Psoas muscle (tissue), 7 donors: ENCODE measurements at regions not wholly inside any gene's neighbourhood (a gene's known extent, or its start where the extent isn't known, plus 50 kb on each side); places are given as distances from the start of the nearest gene placed in this dataset.

Experiments used
- ATAC-seq, 4 donors: fragments of 200-7000 bp; cut with Tn5 transposase; one replicate each; pipeline ENCODE4 v1.9.1; 2020; ENCODE audit warnings: moderate library complexity in 3 of 4, mild to moderate bottlenecking in 2 of 4
- DNase-seq, 2 donors: peaks; one replicate each; pipeline ENCODE4 v3.0.0-alpha.2; 2020
- H3K27ac ChIP-seq: fragments of 200-600 bp; one replicate; pipeline ENCODE4 v1.8.0; 2022
- H3K27me3 ChIP-seq, 3 donors: fragments of 200-600 bp in 1 of 3; one replicate each; pipeline versions ENCODE4 v1.6.1 to v1.8.0; 2013 to 2022; ENCODE audit warnings: low read length in 2 of 3, mild to moderate bottlenecking in 2 of 3, moderate library complexity in 1 of 3; ENCODE audit not compliant: insufficient read depth in 3 of 3
- H3K36me3 ChIP-seq, 2 donors: fragments of 200-600 bp in 1 of 2; one replicate each; pipeline versions ENCODE4 v1.6.1 to v1.8.0; 2013 to 2022; ENCODE audit warnings: low read depth in 1 of 2, mild to moderate bottlenecking in 1 of 2, moderate library complexity in 1 of 2; ENCODE audit not compliant: insufficient read depth in 1 of 2
- H3K4me1 ChIP-seq: fragments of 200-600 bp; one replicate; pipeline ENCODE4 v1.8.0; 2022
- H3K4me3 ChIP-seq: fragments of 200-600 bp; one replicate; pipeline ENCODE4 v1.8.0; 2022; ENCODE audit warnings: mild to moderate bottlenecking
- H3K9me3 ChIP-seq: fragments of 200-600 bp; one replicate; pipeline ENCODE4 v1.8.0; 2022
- CTCF ChIP-seq: fragments of 200-600 bp; IDR thresholded peaks from one replicate; pipeline ENCODE4 v1.8.0; 2022; ENCODE audit warnings: antibody characterized with exemption
- WGBS, 3 donors: extraction: QIAGEN DNeasy Blood & Tissue Kit; methylation state at CpG; one replicate each; pipeline versions ENCODE4 v1.1.6 to v1.1.7; 2013; 5-methylcytosine and 5-hydroxymethylcytosine counted together
- intact Hi-C, 2 donors: fragments of 100-400 bp; cut with DNase I; formaldehyde crosslinking; loops; one replicate each; pipeline versions ENCODE4 v1.11.0 to v1.14.2; 2022
- donor health status: healthy with polysubstance abuse.
- donor health status: DM: no; HTN: no; CAD: no; lungs with moderate emphysema.
- donor health status: Bipolar disorder and iron deficiency.
- donor health status: healthy.
- donor health status: DM: yes; HTN: yes; CAD: no.
- donor health status: DM: no; HTN: no; CAD: no.
- donor health status: DM: yes; HTN: yes; CAD: no.

- no peak for ATAC-seq
- peaks cover 0 to 5% (median 0%) of the 10 kb centered on the region in 3 donors for H3K27me3 ChIP-seq
- DNase-seq = no peak
- H3K9me3 ChIP-seq = no peaks in the 10 kb centered on the region
- no peaks in the 10 kb centered on the region for H3K36me3 ChIP-seq
- no peak for TF ChIP-seq CTCF
- H3K4me3 ChIP-seq = no peak overlapping the region
- WGBS, 3 donors = 37 to 59% (median 44%) methylated on average over 11 of the region's 11 CpGs
- H3K4me1 ChIP-seq = no peaks in the 10 kb centered on the region
- intact Hi-C loops = no loop called here
- H3K27ac ChIP-seq = no peak overlapping the region
Observed at GRCh38 chr2:204251158-204251997, 293.9 kb upstream of the PARD3B start.

- H3K27ac ChIP-seq = no peak overlapping the region
- intact Hi-C loops = no loop called here
- 27 to 39% (median 34%) methylated on average over 11 of the region's 11 CpGs for WGBS, 3 donors
- no peak overlapping the region for H3K4me3 ChIP-seq
- H3K4me1 ChIP-seq = no peaks in the 10 kb centered on the region
- DNase-seq (no peak), ATAC-seq (no peak)
- TF ChIP-seq CTCF = no peak
- H3K36me3 ChIP-seq = no peaks in the 10 kb centered on the region
- H3K9me3 ChIP-seq = no peaks in the 10 kb centered on the region
- H3K27me3 ChIP-seq = peaks cover 0 to 5% (median 0%) of the 10 kb centered on the region in 3 donors
Observed at GRCh38 chr2:204251998-204252376, 293.3 kb upstream of the PARD3B start.

GRCh38 chr2:204255071-204255470 is 290.2 kb upstream of the PARD3B start:
- H3K4me1 ChIP-seq = no peaks in the 10 kb centered on the region
- no peaks in the 10 kb centered on the region for H3K27me3 ChIP-seq
- TF ChIP-seq CTCF = no peak
- no peak overlapping the region for H3K4me3 ChIP-seq
- H3K36me3 ChIP-seq = no peaks in the 10 kb centered on the region
- ATAC-seq = no peak
- H3K9me3 ChIP-seq = no peaks in the 10 kb centered on the region
- intact Hi-C loops = loop anchor here in 1 of 2 donors (5.0 kb wide), 1 partner anchor 437 kb away; no protein-coding TSS in a partner anchor
- 76 to 81% (median 76%) methylated on average over 5 of the region's 5 CpGs for WGBS, 3 donors
- DNase-seq = no peak
- no peak overlapping the region for H3K27ac ChIP-seq

GRCh38 chr2:204255526-204255925 is 289.7 kb upstream of the PARD3B start:
- Histone ChIP-seq H3K4me1 (no peaks in the 10 kb centered on the region), H3K4me3 (no peak overlapping the region), H3K27ac (no peak overlapping the region), H3K9me3 (no peaks in the 10 kb centered on the region), H3K36me3 (no peaks in the 10 kb centered on the region), H3K27me3 (no peaks in the 10 kb centered on the region)
- no peak for ATAC-seq
- 78 to 88% (median 80%) methylated on average over 2 of the region's 2 CpGs for WGBS, 3 donors
- intact Hi-C loops = loop anchor here in 1 of 2 donors (5.0 kb wide), 1 partner anchor 437 kb away; no protein-coding TSS in a partner anchor
- DNase-seq = no peak
- no peak for TF ChIP-seq CTCF
